GM12865 (cell line): ENCODE measurements at regions not wholly inside any gene's neighbourhood (a gene's known extent, or its start where the extent isn't known, plus 50 kb on each side); places are given as distances from the start of the nearest gene placed in this dataset.
"Not testable (repeated sequence)": the region's sequence is repeated elsewhere in the genome, so short reads cannot be mapped to it uniquely, and the experiment has no call there.

Source experiments
- DNase-seq: peaks from one replicate; pipeline ENCODE4 v3.0.0; 2010; ENCODE audit warnings: low read depth
- H3K4me3 ChIP-seq: 2 replicates; pipeline ENCODE4 v1.5.1; 2011; ENCODE audit warnings: mild to moderate bottlenecking, low read depth, low read length, control low read depth
- TF ChIP-seq, protein P1 (sequence below): IDR thresholded peaks from 2 replicates; pipeline ENCODE4 v1.5.1; 2011; ENCODE audit warnings: low read length, control low read depth, low read depth, inconsistent platforms; ENCODE audit not compliant: insufficient read depth; ENCODE audit errors: missing control alignments

DNA sequence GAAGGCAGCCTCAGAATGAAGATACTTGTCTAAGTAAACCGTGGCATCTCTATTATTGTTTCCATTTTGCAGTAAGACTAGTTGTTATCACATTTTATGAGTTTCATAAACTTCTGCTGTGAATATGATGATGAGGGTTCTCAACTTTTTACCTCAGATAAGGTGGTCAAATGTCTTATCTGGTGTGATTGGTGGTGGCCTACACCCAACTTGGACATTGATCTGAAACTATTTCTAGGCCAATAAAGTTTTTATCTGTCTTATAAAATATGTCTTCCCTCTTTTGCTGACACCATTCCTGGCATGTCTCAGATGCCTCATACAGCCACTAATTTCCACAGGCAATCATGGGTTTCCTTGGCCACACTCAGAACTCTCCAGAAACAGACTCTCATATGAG is 480.3 kb upstream of the NR3C2 start:
- DNase-seq: no peak
- TF ChIP-seq, protein P1, sequence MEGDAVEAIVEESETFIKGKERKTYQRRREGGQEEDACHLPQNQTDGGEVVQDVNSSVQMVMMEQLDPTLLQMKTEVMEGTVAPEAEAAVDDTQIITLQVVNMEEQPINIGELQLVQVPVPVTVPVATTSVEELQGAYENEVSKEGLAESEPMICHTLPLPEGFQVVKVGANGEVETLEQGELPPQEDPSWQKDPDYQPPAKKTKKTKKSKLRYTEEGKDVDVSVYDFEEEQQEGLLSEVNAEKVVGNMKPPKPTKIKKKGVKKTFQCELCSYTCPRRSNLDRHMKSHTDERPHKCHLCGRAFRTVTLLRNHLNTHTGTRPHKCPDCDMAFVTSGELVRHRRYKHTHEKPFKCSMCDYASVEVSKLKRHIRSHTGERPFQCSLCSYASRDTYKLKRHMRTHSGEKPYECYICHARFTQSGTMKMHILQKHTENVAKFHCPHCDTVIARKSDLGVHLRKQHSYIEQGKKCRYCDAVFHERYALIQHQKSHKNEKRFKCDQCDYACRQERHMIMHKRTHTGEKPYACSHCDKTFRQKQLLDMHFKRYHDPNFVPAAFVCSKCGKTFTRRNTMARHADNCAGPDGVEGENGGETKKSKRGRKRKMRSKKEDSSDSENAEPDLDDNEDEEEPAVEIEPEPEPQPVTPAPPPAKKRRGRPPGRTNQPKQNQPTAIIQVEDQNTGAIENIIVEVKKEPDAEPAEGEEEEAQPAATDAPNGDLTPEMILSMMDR: no peak
- H3K4me3 ChIP-seq: no peak overlapping the region

DNA sequence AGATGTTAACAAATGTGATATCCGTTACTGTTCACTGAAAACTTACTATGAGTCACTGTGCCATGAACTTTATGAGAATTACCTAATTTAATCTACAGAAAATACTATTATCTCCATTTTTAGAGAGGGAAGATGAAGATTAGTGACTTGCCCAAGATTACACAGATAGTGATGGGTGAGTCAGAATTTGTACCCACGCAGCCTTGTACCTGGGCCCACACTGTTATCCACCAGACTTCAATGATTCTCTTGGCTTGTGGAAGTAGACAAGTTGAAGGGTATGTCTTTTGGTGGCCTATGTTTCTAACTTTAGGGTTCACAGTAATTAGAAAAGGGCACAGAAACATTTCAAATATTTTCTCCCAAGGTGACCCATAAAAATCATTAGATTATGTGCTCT is 472.5 kb upstream of the NR3C2 start:
- TF ChIP-seq, protein P1: no peak
- no peak for DNase-seq
- no peak overlapping the region for H3K4me3 ChIP-seq

DNA sequence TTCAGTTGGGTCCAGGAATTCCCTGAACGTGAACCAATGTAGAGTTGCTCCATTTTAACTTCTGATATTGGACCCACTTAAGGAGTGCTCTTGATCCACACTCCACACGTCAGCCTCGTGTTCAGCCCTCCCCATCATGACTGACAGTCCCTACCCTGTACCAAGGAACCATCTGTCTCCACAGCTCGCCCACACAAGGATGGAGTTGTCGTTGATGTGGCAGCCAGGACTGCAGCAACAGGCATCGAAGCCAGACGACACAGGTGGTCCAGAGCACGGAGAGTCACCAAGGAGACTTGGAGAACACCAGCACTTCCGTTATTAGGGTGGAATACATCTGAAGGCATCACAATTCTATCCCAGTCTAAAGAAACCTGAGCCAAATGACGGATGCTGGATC is 472.1 kb upstream of the NR3C2 start:
- TF ChIP-seq, protein P1: no peak
- no peak overlapping the region for H3K4me3 ChIP-seq
- DNase-seq: no peak

DNA sequence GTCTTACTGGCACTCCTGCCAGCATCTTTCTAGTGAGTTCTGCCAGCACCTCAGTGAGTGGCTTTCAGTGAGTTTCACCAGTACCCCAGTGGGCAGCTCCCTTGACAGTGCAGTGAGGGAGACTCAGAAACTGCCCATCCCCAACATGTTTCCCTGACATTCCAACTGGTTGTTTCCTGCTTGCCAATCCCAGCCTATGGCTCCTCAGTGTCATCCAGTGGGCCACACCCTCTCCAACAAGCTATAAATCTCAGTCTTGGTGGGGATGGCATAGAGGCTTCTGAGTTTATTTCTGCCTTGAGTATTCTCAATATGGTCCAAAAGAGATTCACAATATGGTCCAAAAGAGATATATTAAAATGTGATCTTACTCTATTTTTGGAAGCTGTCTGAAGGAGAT is 461.2 kb upstream of the NR3C2 start:
- TF ChIP-seq, protein P1: no peak
- no peak for DNase-seq
- H3K4me3 ChIP-seq: no peak overlapping the region

DNA sequence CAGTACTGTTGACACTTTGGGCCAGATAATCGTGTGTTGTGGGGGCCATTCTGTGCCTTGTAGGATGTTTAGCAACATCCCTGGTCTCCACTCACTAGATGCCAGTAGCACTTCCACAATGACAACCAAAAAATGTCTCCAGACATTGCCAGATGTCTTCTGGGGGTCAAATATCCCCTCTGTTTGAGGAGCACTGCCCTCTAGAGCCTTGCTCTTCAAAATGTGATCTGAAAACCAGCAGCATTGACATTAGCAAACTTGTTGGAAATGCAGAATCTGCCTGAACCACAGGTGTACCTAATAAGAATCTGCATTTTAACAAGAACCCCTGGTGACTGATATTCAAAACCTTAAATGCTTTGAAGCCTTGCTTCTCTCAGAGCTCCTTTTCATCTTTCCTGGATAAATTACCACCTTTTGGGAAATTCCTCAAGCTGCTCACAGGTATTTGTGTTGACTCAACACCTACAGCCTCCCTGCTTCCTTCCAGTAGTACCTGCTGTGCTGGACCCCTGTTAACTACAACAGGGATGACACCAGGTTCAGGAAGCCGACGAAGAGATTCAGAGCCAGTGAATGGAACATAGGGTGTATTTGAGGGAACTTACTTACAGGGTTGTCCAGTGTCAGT is 459.0 kb upstream of the NR3C2 start:
- DNase-seq: no peak
- TF ChIP-seq, protein P1: no peak
- H3K4me3 ChIP-seq: no peak overlapping the region

DNA sequence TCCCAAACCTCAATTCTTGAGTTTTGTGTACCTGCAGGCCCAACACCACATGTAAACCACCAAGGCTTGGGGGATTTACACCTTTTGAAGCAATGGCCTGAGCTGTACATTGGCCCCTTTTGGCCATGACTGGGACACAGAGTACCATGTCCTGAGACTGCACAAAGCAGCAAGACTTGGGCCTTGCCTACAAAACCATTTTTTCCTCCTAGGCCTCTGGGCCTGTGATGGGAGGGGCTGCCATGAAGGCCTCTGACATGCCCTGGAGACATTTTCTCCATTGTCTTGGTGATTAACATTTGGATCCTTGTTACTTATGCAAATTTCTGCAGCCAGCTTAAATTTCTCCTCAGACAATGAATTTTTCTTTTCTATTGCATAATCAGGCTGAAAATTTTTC is 455.9 kb upstream of the NR3C2 start:
- not testable (repeated sequence) for H3K4me3 ChIP-seq, DNase-seq

DNA sequence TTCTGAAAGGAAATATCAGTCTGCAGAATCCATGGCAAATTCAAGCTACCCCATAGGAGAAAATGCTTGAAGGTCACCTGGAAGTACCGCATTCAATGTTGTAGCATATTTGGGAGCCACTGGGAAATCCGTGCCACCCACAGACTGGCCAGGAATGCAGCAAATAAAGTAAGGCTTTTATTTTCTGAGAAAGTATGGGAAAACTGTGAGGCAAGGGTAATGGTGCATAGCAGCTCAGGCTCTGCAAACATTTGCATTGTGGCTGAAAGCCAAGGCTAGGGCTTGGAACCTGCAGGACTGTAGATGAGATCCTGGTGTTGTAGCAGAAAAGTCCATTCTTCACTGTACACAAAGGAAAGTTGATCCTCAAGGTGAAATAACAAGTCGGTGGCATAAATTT is 450.9 kb upstream of the NR3C2 start:
- no peak overlapping the region for H3K4me3 ChIP-seq
- TF ChIP-seq, protein P1: no peak
- DNase-seq: no peak
